Smooth muscle cell (in vitro differentiated cells): ENCODE measurements at regions not wholly inside any gene's neighbourhood (a gene's known extent, or its start where the extent isn't known, plus 50 kb on each side); places are given as distances from the start of the nearest gene placed in this dataset.

Experiments used
- DNase-seq: peaks from one replicate; lab custom pipeline; 2025; ENCODE audit not compliant: unreplicated experiment; lab: John Stamatoyannopoulos, UW
- H2AFZ ChIP-seq: fragments of 200-600 bp; sonication (generic); 2 replicates; pipeline ENCODE4 v1.6.0; 2016; ENCODE audit warnings: antibody characterized with exemption, low read depth, mild to moderate bottlenecking
- H3F3A ChIP-seq: fragments of 200-600 bp; sonication (generic); 2 replicates; pipeline ENCODE4 v1.6.0; 2017; ENCODE audit warnings: antibody characterized with exemption, low read depth
- H3K27ac ChIP-seq: fragments of 200-600 bp; sonication (generic); 2 replicates; pipeline ENCODE4 v1.5.1; 2016; ENCODE audit warnings: low read depth, mild to moderate bottlenecking
- H3K27me3 ChIP-seq: fragments of 200-600 bp; sonication (generic); 2 replicates; pipeline ENCODE4 v1.6.1; 2016; ENCODE audit warnings: low read depth, mild to moderate bottlenecking
- H3K36me3 ChIP-seq: fragments of 200-600 bp; sonication (generic); 2 replicates; pipeline ENCODE4 v1.5.1; 2016; ENCODE audit warnings: low read depth
- H3K4me1 ChIP-seq: fragments of 200-600 bp; sonication (generic); 2 replicates; pipeline ENCODE4 v1.5.1; 2016; ENCODE audit warnings: low read depth
- H3K4me2 ChIP-seq: fragments of 200-600 bp; sonication (generic); 2 replicates; pipeline ENCODE4 v1.6.0; 2016; ENCODE audit warnings: mild to moderate bottlenecking
- H3K4me3 ChIP-seq: fragments of 200-600 bp; sonication (generic); 2 replicates; pipeline ENCODE4 v1.5.1; 2016; ENCODE audit warnings: mild to moderate bottlenecking
- H3K79me2 ChIP-seq: fragments of 200-600 bp; sonication (generic); 2 replicates; pipeline ENCODE4 v1.6.0; 2016; ENCODE audit warnings: low read depth, mild to moderate bottlenecking
- H3K9ac ChIP-seq: fragments of 200-600 bp; sonication (generic); 2 replicates; pipeline ENCODE4 v1.6.0; 2016; ENCODE audit warnings: low read depth
- H3K9me3 ChIP-seq: fragments of 200-600 bp; sonication (generic); replicated peaks from 2 replicates; pipeline ENCODE4 v1.5.1; 2016; ENCODE audit warnings: low read depth
- H4K20me1 ChIP-seq: fragments of 200-600 bp; sonication (generic); 2 replicates; pipeline ENCODE4 v1.6.0; 2016; ENCODE audit warnings: low read depth
- CTCF ChIP-seq: fragments of 200-600 bp; sonication (generic); IDR thresholded peaks from 2 replicates; pipeline ENCODE4 v1.5.1; 2017; ENCODE audit warnings: borderline replicate concordance, mild to moderate bottlenecking, antibody characterized with exemption; ENCODE audit not compliant: insufficient read depth, poor library complexity, severe bottlenecking
- WGBS: methylation state at CpG from one replicate; pipeline ENCODE4 v1.1.7; 2016; ENCODE audit warnings: low lambda C conversion rate; 5-methylcytosine and 5-hydroxymethylcytosine counted together

GRCh38 chr2:189308056-189308790 lies 128.7 kb upstream of the COL5A2 start:
- TF ChIP-seq CTCF: no peak
- H2AFZ ChIP-seq: no peak overlapping the region
- 86% methylated on average over 3 of the region's 3 CpGs for WGBS

GRCh38 chr2:189309331-189309730 lies 129.8 kb upstream of the COL5A2 start:
- Histone ChIP-seq H3K36me3 (no peaks in the 10 kb centered on the region), H3K9ac (no peak overlapping the region), H3K79me2 (no peaks in the 10 kb centered on the region), H3F3A (no peaks in the 10 kb centered on the region), H3K27me3 (no peaks in the 10 kb centered on the region), H3K9me3 (no peaks in the 10 kb centered on the region), H3K4me1 (no peaks in the 10 kb centered on the region), H3K4me2 (no peak overlapping the region), H3K4me3 (no peak overlapping the region), H4K20me1 (no peaks in the 10 kb centered on the region), H2AFZ (no peak overlapping the region), H3K27ac (no peak overlapping the region)
- 100% methylated on average over 4 of the region's 4 CpGs for WGBS
- no peak for TF ChIP-seq CTCF
- no peak for DNase-seq

More at GRCh38 chr2:189308056-189308790, 128.7 kb upstream of the COL5A2 start:
- no peaks in the 10 kb centered on the region for H3K4me1 ChIP-seq
- no peak overlapping the region for H3K4me2 ChIP-seq
- H3K9me3 ChIP-seq: no peaks in the 10 kb centered on the region
- no peaks in the 10 kb centered on the region for H3F3A ChIP-seq
- H3K27me3 ChIP-seq: no peaks in the 10 kb centered on the region
- H3K79me2 ChIP-seq: no peaks in the 10 kb centered on the region
- H3K27ac ChIP-seq: no peak overlapping the region
- H3K36me3 ChIP-seq: no peaks in the 10 kb centered on the region
- H4K20me1 ChIP-seq: no peaks in the 10 kb centered on the region
- H3K4me3 ChIP-seq: no peak overlapping the region
- DNase-seq: no peak
- no peak overlapping the region for H3K9ac ChIP-seq

- Histone ChIP-seq H3F3A (no peaks in the 10 kb centered on the region), H3K4me1 (no peaks in the 10 kb centered on the region), H3K9me3 (no peaks in the 10 kb centered on the region), H3K79me2 (no peaks in the 10 kb centered on the region), H3K4me2 (no peak overlapping the region), H3K4me3 (no peak overlapping the region), H3K9ac (no peak overlapping the region), H2AFZ (no peak overlapping the region), H3K36me3 (no peaks in the 10 kb centered on the region), H3K27me3 (no peaks in the 10 kb centered on the region), H4K20me1 (no peaks in the 10 kb centered on the region), H3K27ac (no peak overlapping the region)
- TF ChIP-seq CTCF: no peak
- no peak for DNase-seq
- WGBS: 96% methylated on average over 13 of the region's 13 CpGs
Observed at GRCh38 chr2:189312211-189312610, 129.1 kb upstream of the WDR75 start.

GRCh38 chr2:189312643-189313042 lies 128.6 kb upstream of the WDR75 start:
- DNase-seq: no peak

More at GRCh38 chr2:189312643-189313042, 128.6 kb upstream of the WDR75 start:
- TF ChIP-seq CTCF: no peak
- no peaks in the 10 kb centered on the region for H3K27me3 ChIP-seq
- H3F3A ChIP-seq: no peaks in the 10 kb centered on the region
- no peaks in the 10 kb centered on the region for H3K79me2 ChIP-seq
- H3K4me3 ChIP-seq: no peak overlapping the region
- H2AFZ ChIP-seq: no peak overlapping the region
- no peak overlapping the region for H3K9ac ChIP-seq
- H3K9me3 ChIP-seq: no peaks in the 10 kb centered on the region
- H3K4me1 ChIP-seq: no peaks in the 10 kb centered on the region
- H3K27ac ChIP-seq: no peak overlapping the region
- 81% methylated on average over 4 of the region's 4 CpGs for WGBS
- H3K4me2 ChIP-seq: no peak overlapping the region
- no peaks in the 10 kb centered on the region for H3K36me3 ChIP-seq
- no peaks in the 10 kb centered on the region for H4K20me1 ChIP-seq
